Mesendoderm (in vitro differentiated cells): ENCODE measurements at regions not wholly inside any gene's neighbourhood (a gene's known extent, or its start where the extent isn't known, plus 50 kb on each side); places are given as distances from the start of the nearest gene placed in this dataset.

Source experiments
- DNase-seq: peaks from one replicate; pipeline ENCODE4 v3.0.0; 2013
- H2AK5ac ChIP-seq: 2 replicates; pipeline ENCODE4 v1.6.1; 2013; ENCODE audit warnings: low read length, inconsistent platforms
- H2BK120ac ChIP-seq: 2 replicates; pipeline ENCODE4 v1.6.1; 2013; ENCODE audit warnings: low read depth, mild to moderate bottlenecking, low read length, moderate library complexity, mixed read lengths
- H2BK15ac ChIP-seq: replicated peaks from 2 replicates; pipeline ENCODE4 v1.6.1; 2013; ENCODE audit warnings: low read depth, mild to moderate bottlenecking, moderate library complexity
- H2BK5ac ChIP-seq: 2 replicates; pipeline ENCODE4 v1.6.1; 2013; ENCODE audit warnings: low read length, inconsistent platforms
- H3K18ac ChIP-seq: 2 replicates; pipeline ENCODE4 v1.6.1; 2013; ENCODE audit warnings: mild to moderate bottlenecking, low read length, mixed read lengths
- H3K23ac ChIP-seq: one replicate; pipeline ENCODE4 v1.6.1; 2013; ENCODE audit warnings: low read length
- H3K27ac ChIP-seq: 2 replicates; pipeline ENCODE4 v1.5.1; 2013; ENCODE audit warnings: low read depth, mild to moderate bottlenecking, inconsistent platforms, low read length, moderate library complexity
- H3K27me3 ChIP-seq: 2 replicates; pipeline ENCODE4 v1.6.1; 2013; ENCODE audit warnings: low read length, control low read depth, mild to moderate bottlenecking, inconsistent platforms; ENCODE audit not compliant: insufficient read depth, poor library complexity
- H3K36me3 ChIP-seq: 2 replicates; pipeline ENCODE4 v1.6.1; 2013; ENCODE audit warnings: low read length, inconsistent platforms; ENCODE audit not compliant: control insufficient read depth, insufficient read depth
- H3K4ac ChIP-seq: one replicate; pipeline ENCODE4 v1.6.1; 2013; ENCODE audit warnings: low read depth, mild to moderate bottlenecking, low read length, moderate library complexity
- H3K4me1 ChIP-seq: 2 replicates; pipeline ENCODE4 v1.6.1; 2013; ENCODE audit warnings: low read depth, low read length, inconsistent platforms; ENCODE audit not compliant: control insufficient read depth
- H3K4me2 ChIP-seq: 2 replicates; pipeline ENCODE4 v1.6.1; 2013; ENCODE audit warnings: low read length
- H3K4me3 ChIP-seq: 2 replicates; pipeline ENCODE4 v1.5.1; 2013; ENCODE audit warnings: mild to moderate bottlenecking, low read length
- H3K56ac ChIP-seq: one replicate; pipeline ENCODE4 v1.6.1; 2013; ENCODE audit warnings: low read length
- H3K79me1 ChIP-seq: 2 replicates; pipeline ENCODE4 v1.6.1; 2013; ENCODE audit warnings: low read length, inconsistent platforms
- H3K79me2 ChIP-seq: 2 replicates; pipeline ENCODE4 v1.6.1; 2013; ENCODE audit warnings: mild to moderate bottlenecking, low read length; ENCODE audit not compliant: control insufficient read depth, insufficient read depth
- H3K9ac ChIP-seq: 2 replicates; pipeline ENCODE4 v1.6.1; 2013; ENCODE audit warnings: low read length, inconsistent platforms
- H4K5ac ChIP-seq: one replicate; pipeline ENCODE4 v1.6.1; 2013; ENCODE audit warnings: low read length
- H4K8ac ChIP-seq: one replicate; pipeline ENCODE4 v1.6.1; 2013; ENCODE audit warnings: low read depth, mild to moderate bottlenecking, control low read depth, low read length, moderate library complexity
- WGBS: extraction: QIAGEN DNeasy Blood & Tissue Kit; methylation state at CpG from one replicate; pipeline ENCODE4 v1.1.7; 2013; ENCODE audit warnings: low lambda C conversion rate, missing lambda C conversion rate; ENCODE audit not compliant: insufficient coverage; ENCODE audit errors: extremely low coverage; 5-methylcytosine and 5-hydroxymethylcytosine counted together

- H3K4me3 ChIP-seq = no peak overlapping the region
- H3K56ac ChIP-seq = no peak overlapping the region
- no CpG with 5 or more reads among the region's 4 CpGs for WGBS
- H3K27me3 ChIP-seq = no peaks in the 10 kb centered on the region
- no peak overlapping the region for H3K4me2 ChIP-seq
- H3K9ac ChIP-seq = no peak overlapping the region
- H2BK5ac ChIP-seq = no peak overlapping the region
- H3K79me2 ChIP-seq = no peaks in the 10 kb centered on the region
- H3K27ac ChIP-seq = no peak overlapping the region
- no peak for DNase-seq
- H3K4me1 ChIP-seq = no peaks in the 10 kb centered on the region
- no peak overlapping the region for H4K5ac ChIP-seq
- no peak overlapping the region for H2AK5ac ChIP-seq
- H3K18ac ChIP-seq = no peak overlapping the region
- no peaks in the 10 kb centered on the region for H3K79me1 ChIP-seq
- H3K36me3 ChIP-seq = no peaks in the 10 kb centered on the region
- no peak overlapping the region for H3K23ac ChIP-seq
- no peak overlapping the region for H3K4ac ChIP-seq
- no peak overlapping the region for H4K8ac ChIP-seq
- H2BK15ac ChIP-seq = no peak overlapping the region
- no peak overlapping the region for H2BK120ac ChIP-seq
These were observed 727.6 kb upstream of the ID2 start for GRCh38 chr2:7954234-7954633.

DNA sequence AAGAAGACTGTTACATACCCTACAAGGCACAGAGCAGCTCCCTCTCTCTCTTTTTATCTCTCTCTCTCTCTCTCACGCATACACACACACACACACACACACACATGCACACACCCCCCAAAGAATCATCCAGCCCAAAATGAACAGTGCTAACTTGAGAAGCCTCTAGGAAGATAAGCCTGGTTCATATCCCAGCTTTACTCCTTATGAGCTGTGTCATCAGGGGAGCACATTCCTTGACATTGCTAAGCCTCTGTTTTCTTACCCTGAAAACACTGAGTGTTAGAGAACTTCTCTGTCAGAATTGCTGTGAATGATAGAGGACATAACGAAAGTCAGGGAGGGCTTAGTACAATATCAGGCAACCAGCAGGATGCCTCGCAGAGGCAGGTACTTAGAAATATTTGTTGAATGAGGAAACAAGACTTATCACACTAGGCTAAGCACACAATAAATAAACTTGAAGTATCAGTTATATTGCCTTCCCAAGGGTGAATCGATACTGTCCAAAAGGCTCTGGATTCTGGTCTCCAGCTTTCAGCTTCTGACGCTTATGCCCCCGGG, 725.6 kb upstream of the ID2 start:
- no peak overlapping the region for H2AK5ac ChIP-seq
- H3K4ac ChIP-seq = no peak overlapping the region
- WGBS = no CpG with 5 or more reads among the region's 6 CpGs
- H4K5ac ChIP-seq = no peak overlapping the region
- H3K27me3 ChIP-seq = no peaks in the 10 kb centered on the region
- no peaks in the 10 kb centered on the region for H3K79me2 ChIP-seq
- H3K56ac ChIP-seq = no peak overlapping the region
- H2BK120ac ChIP-seq = no peak overlapping the region
- no peak overlapping the region for H2BK15ac ChIP-seq
- H3K9ac ChIP-seq = no peak overlapping the region
- no peak overlapping the region for H4K8ac ChIP-seq
- H3K23ac ChIP-seq = no peak overlapping the region
- no peaks in the 10 kb centered on the region for H3K79me1 ChIP-seq
- no peak overlapping the region for H2BK5ac ChIP-seq
- H3K4me2 ChIP-seq = no peak overlapping the region
- H3K27ac ChIP-seq = no peak overlapping the region
- no peaks in the 10 kb centered on the region for H3K36me3 ChIP-seq
- H3K4me1 ChIP-seq = no peaks in the 10 kb centered on the region
- DNase-seq = peak; percentile 28
- no peak overlapping the region for H3K18ac ChIP-seq
- H3K4me3 ChIP-seq = no peak overlapping the region

DNA sequence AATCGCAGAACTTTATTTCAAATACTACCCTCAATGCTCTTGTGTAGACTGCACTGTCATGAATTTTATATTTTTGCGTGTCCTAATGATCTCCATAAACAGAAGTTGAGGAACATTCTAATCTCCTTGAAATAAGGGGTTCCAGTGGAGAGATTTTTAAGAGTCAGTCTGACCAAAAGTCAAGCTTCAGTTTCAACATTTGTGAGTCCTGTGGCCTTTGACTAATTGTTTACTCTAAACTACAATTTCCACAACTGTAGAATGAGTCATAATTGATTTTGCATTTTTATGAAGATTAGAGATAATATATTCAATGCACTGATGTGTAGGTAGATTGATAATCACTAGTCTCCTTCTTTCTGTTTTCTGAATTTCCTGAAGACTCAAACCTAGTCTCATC, 720.3 kb upstream of the ID2 start:
- H3K4me2 ChIP-seq = no peak overlapping the region
- no peaks in the 10 kb centered on the region for H3K79me2 ChIP-seq
- no peak overlapping the region for H4K8ac ChIP-seq
- H2AK5ac ChIP-seq = no peak overlapping the region
- no peak overlapping the region for H3K4ac ChIP-seq
- H3K27ac ChIP-seq = no peak overlapping the region
- WGBS = no CpG with 5 or more reads among the region's 2 CpGs
- H3K9ac ChIP-seq = no peak overlapping the region
- no peak overlapping the region for H3K18ac ChIP-seq
- H2BK120ac ChIP-seq = no peak overlapping the region
- H4K5ac ChIP-seq = no peak overlapping the region
- H3K27me3 ChIP-seq = no peaks in the 10 kb centered on the region
- DNase-seq = no peak
- no peaks in the 10 kb centered on the region for H3K36me3 ChIP-seq
- no peaks in the 10 kb centered on the region for H3K79me1 ChIP-seq
- no peak overlapping the region for H3K23ac ChIP-seq
- no peak overlapping the region for H3K4me3 ChIP-seq
- no peak overlapping the region for H2BK15ac ChIP-seq
- H2BK5ac ChIP-seq = no peak overlapping the region
- no peaks in the 10 kb centered on the region for H3K4me1 ChIP-seq
- H3K56ac ChIP-seq = no peak overlapping the region

DNA sequence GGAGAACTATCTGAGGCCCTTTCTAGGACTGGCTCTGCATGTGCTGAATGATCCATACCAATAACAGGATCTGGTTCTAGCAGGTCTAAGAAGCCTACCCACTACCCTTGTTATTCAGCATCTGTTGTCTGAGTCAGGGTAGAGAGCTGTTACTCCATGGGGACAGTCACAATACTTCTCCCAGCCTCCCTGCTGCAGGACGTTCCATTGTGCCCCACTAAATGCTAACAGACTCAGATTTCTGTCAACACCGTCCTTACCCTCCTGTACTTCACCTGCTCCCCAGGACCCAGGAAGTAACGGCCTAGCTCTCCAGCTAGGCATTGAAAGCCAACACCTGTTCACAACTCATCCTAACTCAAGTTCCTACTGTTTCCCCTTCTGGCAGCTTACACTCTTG, 719.7 kb upstream of the ID2 start:
- no peak overlapping the region for H3K4ac ChIP-seq
- no CpG with 5 or more reads among the region's 3 CpGs for WGBS

DNA sequence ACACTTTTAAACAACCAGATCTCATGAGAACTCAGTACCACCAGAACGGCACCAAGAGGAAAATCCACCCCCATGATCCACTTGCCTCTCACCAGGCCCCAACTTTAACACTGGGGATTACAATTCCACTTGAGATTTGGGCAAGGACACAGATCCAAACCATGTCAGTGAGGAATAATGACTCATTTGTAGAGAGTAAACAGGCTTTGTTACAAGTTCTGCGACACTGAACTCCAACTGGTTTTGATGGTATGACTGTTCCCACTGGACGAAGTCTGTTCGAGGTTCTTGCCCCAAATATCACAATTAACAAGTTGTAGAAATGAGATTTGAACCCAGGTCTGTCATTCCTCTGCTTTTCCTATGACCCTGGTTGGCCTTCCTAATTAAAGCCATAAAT, 718.1 kb upstream of the ID2 start:
- Histone ChIP-seq H2BK15ac (no peak overlapping the region), H4K5ac (no peak overlapping the region), H3K27ac (no peak overlapping the region), H3K4me1 (no peaks in the 10 kb centered on the region), H2BK120ac (no peak overlapping the region), H3K79me2 (no peaks in the 10 kb centered on the region), H2BK5ac (no peak overlapping the region), H3K56ac (no peak overlapping the region), H3K4ac (no peak overlapping the region), H4K8ac (no peak overlapping the region), H2AK5ac (no peak overlapping the region), H3K9ac (no peak overlapping the region), H3K27me3 (no peaks in the 10 kb centered on the region), H3K18ac (no peak overlapping the region), H3K4me3 (no peak overlapping the region), H3K23ac (no peak overlapping the region), H3K36me3 (no peaks in the 10 kb centered on the region), H3K4me2 (no peak overlapping the region), H3K79me1 (no peaks in the 10 kb centered on the region)
- no CpG with 5 or more reads among the region's 4 CpGs for WGBS
- DNase-seq = no peak

More for the DNA sequence above, 719.7 kb upstream of the ID2 start:
- no peak overlapping the region for H3K4me2 ChIP-seq
- no peak overlapping the region for H2BK15ac ChIP-seq
- H3K4me1 ChIP-seq = no peaks in the 10 kb centered on the region
- H2BK120ac ChIP-seq = no peak overlapping the region
- no peak overlapping the region for H3K18ac ChIP-seq
- H3K79me1 ChIP-seq = no peaks in the 10 kb centered on the region
- no peak for DNase-seq
- H2AK5ac ChIP-seq = no peak overlapping the region
- H3K23ac ChIP-seq = no peak overlapping the region
- H3K27me3 ChIP-seq = no peaks in the 10 kb centered on the region
- no peak overlapping the region for H2BK5ac ChIP-seq
- no peak overlapping the region for H4K5ac ChIP-seq
- no peak overlapping the region for H3K27ac ChIP-seq
- no peak overlapping the region for H3K56ac ChIP-seq
- no peaks in the 10 kb centered on the region for H3K36me3 ChIP-seq
- H4K8ac ChIP-seq = no peak overlapping the region
- H3K79me2 ChIP-seq = no peaks in the 10 kb centered on the region
- no peak overlapping the region for H3K9ac ChIP-seq
- H3K4me3 ChIP-seq = no peak overlapping the region

DNA sequence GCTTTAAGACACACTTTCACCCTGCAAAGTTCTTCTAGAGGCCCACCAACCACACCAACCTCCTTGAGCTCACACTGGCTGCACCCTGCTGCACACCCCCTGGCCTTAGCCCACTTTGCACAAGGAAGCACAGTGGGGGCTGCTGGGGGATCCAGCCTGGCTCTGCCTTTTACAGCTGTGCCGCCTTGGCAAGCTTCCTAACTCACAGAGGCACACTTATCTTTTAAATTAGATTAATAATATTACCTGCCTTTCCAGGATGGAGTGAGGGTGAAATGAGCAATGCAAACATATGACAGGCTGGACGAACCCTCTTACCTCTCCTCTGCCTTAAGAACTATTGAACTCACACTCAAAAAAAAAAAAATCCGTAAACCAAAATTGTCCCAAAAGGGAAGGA, 715.8 kb upstream of the ID2 start:
- no peak overlapping the region for H4K5ac ChIP-seq
- no peaks in the 10 kb centered on the region for H3K79me1 ChIP-seq
- no peak overlapping the region for H2BK5ac ChIP-seq
- H3K23ac ChIP-seq = no peak overlapping the region
- H2BK120ac ChIP-seq = no peak overlapping the region
- no peak overlapping the region for H3K56ac ChIP-seq
- no peak overlapping the region for H2AK5ac ChIP-seq
- H3K4ac ChIP-seq = no peak overlapping the region
- no CpG with 5 or more reads among the region's 3 CpGs for WGBS
- no peaks in the 10 kb centered on the region for H3K79me2 ChIP-seq
- no peak overlapping the region for H3K27ac ChIP-seq
- no peak for DNase-seq
- no peak overlapping the region for H3K4me2 ChIP-seq
- H3K9ac ChIP-seq = no peak overlapping the region
- no peaks in the 10 kb centered on the region for H3K27me3 ChIP-seq
- no peaks in the 10 kb centered on the region for H3K4me1 ChIP-seq
- no peak overlapping the region for H4K8ac ChIP-seq
- H3K4me3 ChIP-seq = no peak overlapping the region
- H2BK15ac ChIP-seq = no peak overlapping the region
- H3K36me3 ChIP-seq = no peaks in the 10 kb centered on the region
- no peak overlapping the region for H3K18ac ChIP-seq
